PC-3 (cell line): ENCODE measurements at regions not wholly inside any gene's neighbourhood (a gene's known extent, or its start where the extent isn't known, plus 50 kb on each side); places are given as distances from the start of the nearest gene placed in this dataset.

Experiments
- ATAC-seq: fragments of 200-7000 bp; cut with Tn5 transposase; 2 replicates; pipeline ENCODE4 v1.9.1; 2020; ENCODE audit warnings: mild to moderate bottlenecking, moderate library complexity
- BruUV-seq: library from RNA; stranded (reverse); fragments of 400-500 nt; replicated peaks from 2 replicates; lab custom pipeline; 2021; lab: Mats Ljungman, UMichigan
- CTCF ChIA-PET: fragments of 300-600 bp; sonication (Branson Sonifier 250); formaldehyde crosslinking; loops from one replicate; lab custom pipeline; 2022; ENCODE audit warnings: antibody characterized with exemption; lab: Charles Lee
- POLR2A ChIA-PET: fragments of 300-600 bp; sonication (Branson Sonifier 250); formaldehyde crosslinking; loops from one replicate; lab custom pipeline; 2022; ENCODE audit warnings: antibody characterized with exemption; ENCODE audit not compliant: unreplicated experiment; lab: Charles Lee
- DNase-seq: peaks from one replicate; pipeline ENCODE4 v3.0.0-alpha.2; 2015
- H2AFZ ChIP-seq: fragments of 300-600 bp; sonication (generic); 2 replicates; pipeline ENCODE4 v1.6.0; 2016; ENCODE audit warnings: antibody characterized with exemption, low read length
- H3F3A ChIP-seq: fragments of 300-600 bp; sonication (generic); one replicate; pipeline ENCODE4 v1.6.0; 2017; ENCODE audit warnings: antibody characterized with exemption, low read length, control low read depth, mild to moderate bottlenecking; ENCODE audit not compliant: unreplicated experiment
- H3K27ac ChIP-seq: fragments of 300-600 bp; sonication (generic); 2 replicates; pipeline ENCODE4 v1.5.1; 2016; ENCODE audit warnings: mild to moderate bottlenecking, low read length
- H3K27me3 ChIP-seq: fragments of 300-600 bp; sonication (generic); 2 replicates; pipeline ENCODE4 v1.6.1; 2016; ENCODE audit warnings: low read length, mixed read lengths
- H3K36me3 ChIP-seq: fragments of 300-600 bp; sonication (generic); 2 replicates; pipeline ENCODE4 v1.6.1; 2016; ENCODE audit warnings: low read depth, mixed run types, low read length, mixed read lengths
- H3K4me1 ChIP-seq: fragments of 300-600 bp; sonication (generic); 2 replicates; pipeline ENCODE4 v1.5.1; 2016; ENCODE audit warnings: low read length; ENCODE audit not compliant: insufficient read depth
- H3K4me2 ChIP-seq: fragments of 300-600 bp; sonication (generic); 2 replicates; pipeline ENCODE4 v1.6.0; 2016; ENCODE audit warnings: low read length
- H3K4me3 ChIP-seq: fragments of 300-600 bp; sonication (generic); 2 replicates; pipeline ENCODE4 v1.5.1; 2016; ENCODE audit warnings: mild to moderate bottlenecking, low read length, mixed read lengths
- H3K79me2 ChIP-seq: fragments of 300-600 bp; sonication (generic); 2 replicates; pipeline ENCODE4 v1.6.1; 2017; ENCODE audit warnings: low read length, mixed read lengths
- H3K9ac ChIP-seq: fragments of 300-600 bp; sonication (generic); 2 replicates; pipeline ENCODE4 v1.6.0; 2016; ENCODE audit warnings: mild to moderate bottlenecking, low read length
- H3K9me2 ChIP-seq: fragments of 300-600 bp; sonication (generic); replicated peaks from 2 replicates; pipeline ENCODE4 v1.6.1; 2016; ENCODE audit warnings: mixed run types, low read length, mixed read lengths
- H3K9me3 ChIP-seq: fragments of 300-600 bp; sonication (generic); 2 replicates; pipeline ENCODE4 v1.6.1; 2016; ENCODE audit warnings: low read length, mixed read lengths
- H4K20me1 ChIP-seq: fragments of 300-600 bp; sonication (generic); 2 replicates; pipeline ENCODE4 v1.6.1; 2016; ENCODE audit warnings: low read length, mixed read lengths
- CTCF ChIP-seq: fragments of 300-600 bp; sonication (generic); conservative IDR thresholded peaks from 2 replicates; pipeline ENCODE4 v1.5.1; 2017; ENCODE audit warnings: antibody characterized with exemption, low read depth, mild to moderate bottlenecking, low read length
- EZH2 ChIP-seq: fragments of 300-600 bp; sonication (generic); IDR thresholded peaks from one replicate; pipeline ENCODE4 v1.6.1; 2017; ENCODE audit warnings: antibody characterized with exemption, mild to moderate bottlenecking, low read length; ENCODE audit not compliant: unreplicated experiment
- EZH2phosphoT487 ChIP-seq: fragments of 300-600 bp; sonication (generic); IDR thresholded peaks from 2 replicates; pipeline ENCODE4 v1.6.1; 2018; ENCODE audit warnings: mild to moderate bottlenecking, antibody characterized with exemption, low read length, borderline replicate concordance
- intact Hi-C: fragments of 100-400 bp; cut with micrococcal nuclease; formaldehyde crosslinking; loops from 2 replicates; pipeline ENCODE4 v1.9.0; 2023

DNA sequence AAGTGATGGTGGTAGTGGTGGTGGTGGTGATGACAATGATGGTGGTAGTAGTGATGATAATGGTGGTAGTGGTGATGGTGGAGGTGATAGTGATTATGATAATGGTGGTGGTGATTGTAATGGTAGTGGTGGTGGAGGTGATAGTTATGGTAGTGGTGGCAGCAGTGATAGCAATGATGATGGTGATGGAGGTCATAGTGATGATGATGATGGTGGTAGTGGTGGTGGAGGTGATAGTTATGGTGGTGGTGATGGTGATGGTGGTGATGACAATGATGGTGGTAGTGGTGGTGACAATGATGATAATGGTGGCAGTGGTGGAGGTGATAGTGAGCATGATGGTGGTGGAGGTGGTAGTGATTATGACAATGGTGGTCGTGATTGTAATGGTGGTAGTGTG, 191.7 kb upstream of the RNF32 start:
- DNase-seq (no peak), ATAC-seq (no peak)
- no peaks in the 10 kb centered on the region for H3K36me3 ChIP-seq
- intact Hi-C loops = no loop called here
- peaks cover 45% of the 10 kb centered on the region for H3K27me3 ChIP-seq
- no peaks in the 10 kb centered on the region for H3K79me2 ChIP-seq
- H3K27ac ChIP-seq = no peak overlapping the region
- no peak overlapping the region for H2AFZ ChIP-seq
- ChIA-PET POLR2A (no interaction called here), CTCF (no interaction called here)
- no peak overlapping the region for H3K9ac ChIP-seq
- no peak overlapping the region for H3K4me3 ChIP-seq
- no peak overlapping the region for H3K4me2 ChIP-seq
- no peaks in the 10 kb centered on the region for H3F3A ChIP-seq
- no peak for TF ChIP-seq EZH2
- TF ChIP-seq EZH2phosphoT487 = no peak
- TF ChIP-seq CTCF = no peak
- no peaks in the 10 kb centered on the region for H3K9me3 ChIP-seq
- no peaks in the 10 kb centered on the region for H3K9me2 ChIP-seq
- H3K4me1 ChIP-seq = no peaks in the 10 kb centered on the region
- H4K20me1 ChIP-seq = no peaks in the 10 kb centered on the region
- no TSS peak for BruUV-seq

DNA sequence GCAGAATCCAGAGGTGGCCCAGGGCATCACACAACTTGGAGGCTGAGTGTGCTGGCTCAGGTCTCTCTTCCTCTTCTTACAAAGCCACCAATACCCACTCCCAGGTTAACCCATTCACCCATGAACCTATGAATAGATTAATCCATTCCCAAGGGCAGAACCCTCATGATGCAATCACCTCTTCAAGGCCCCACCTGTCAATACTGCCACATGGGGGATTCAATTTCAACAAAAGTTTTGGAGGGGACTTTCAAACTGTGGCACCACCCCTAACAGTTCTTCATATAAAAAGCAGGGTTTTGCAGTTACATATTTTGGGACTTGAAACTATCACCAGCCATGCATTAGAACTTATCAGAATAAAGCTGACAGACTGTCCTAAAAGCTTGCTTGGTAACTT, 193.6 kb upstream of the RNF32 start:
- no peak overlapping the region for H3K27ac ChIP-seq
- no peaks in the 10 kb centered on the region for H3K36me3 ChIP-seq
- H3K27me3 ChIP-seq = peaks cover 49% of the 10 kb centered on the region
- TF ChIP-seq EZH2 (no peak), CTCF (no peak), EZH2phosphoT487 (no peak)
- no peaks in the 10 kb centered on the region for H4K20me1 ChIP-seq
- H3F3A ChIP-seq = no peaks in the 10 kb centered on the region
- no peaks in the 10 kb centered on the region for H3K4me1 ChIP-seq
- DNase-seq = no peak
- H3K9ac ChIP-seq = no peak overlapping the region
- H3K4me3 ChIP-seq = no peak overlapping the region
- ChIA-PET CTCF (no interaction called here), POLR2A (no interaction called here)
- no peaks in the 10 kb centered on the region for H3K9me3 ChIP-seq
- no peak for ATAC-seq
- BruUV-seq = no TSS peak
- intact Hi-C loops = no loop called here
- H3K9me2 ChIP-seq = no peaks in the 10 kb centered on the region
- H3K4me2 ChIP-seq = no peak overlapping the region
- no peaks in the 10 kb centered on the region for H3K79me2 ChIP-seq
- H2AFZ ChIP-seq = no peak overlapping the region

DNA sequence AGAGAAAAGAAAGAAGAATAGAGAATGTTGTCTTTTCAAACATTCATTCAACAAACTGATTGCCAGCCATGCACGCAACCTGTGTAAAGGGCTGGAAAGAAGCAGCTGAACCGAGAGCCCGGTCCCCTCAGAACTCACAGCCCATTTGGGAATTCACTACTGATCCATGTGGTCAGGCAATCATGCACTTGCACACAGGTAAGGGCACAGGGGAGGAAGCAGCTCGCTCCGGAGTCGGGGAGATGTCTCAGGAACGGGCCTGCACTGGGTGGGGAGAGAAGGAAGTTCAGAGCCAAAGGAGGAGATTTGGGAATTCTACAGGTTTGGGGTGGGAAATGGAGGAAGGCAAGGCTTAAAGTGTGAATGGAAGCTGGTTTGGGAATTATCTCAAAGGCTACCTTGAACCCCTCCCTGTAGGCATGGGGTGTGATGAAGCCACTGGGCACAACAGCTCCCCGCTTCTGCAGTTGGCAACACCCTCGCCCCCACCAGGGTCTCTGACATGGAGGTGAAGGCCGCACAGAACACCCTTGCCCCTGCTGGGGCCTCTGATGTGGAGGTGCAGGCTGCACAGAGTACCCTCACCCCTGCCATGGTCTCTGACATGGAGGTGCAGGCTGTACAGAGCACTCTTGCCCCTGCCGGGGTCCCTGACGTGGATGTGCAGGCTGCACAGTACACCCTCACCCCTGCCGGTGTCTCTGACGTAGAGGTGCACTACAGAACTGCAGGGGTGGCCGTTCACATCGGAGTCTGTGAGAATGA, 194.4 kb upstream of the RNF32 start:
- H3K4me1 ChIP-seq = no peaks in the 10 kb centered on the region
- no peaks in the 10 kb centered on the region for H3F3A ChIP-seq
- no peak overlapping the region for H3K4me3 ChIP-seq
- no peak overlapping the region for H2AFZ ChIP-seq
- peaks cover 56% of the 10 kb centered on the region for H3K27me3 ChIP-seq
- H4K20me1 ChIP-seq = no peaks in the 10 kb centered on the region
- H3K9me3 ChIP-seq = no peaks in the 10 kb centered on the region
- H3K79me2 ChIP-seq = no peaks in the 10 kb centered on the region
- intact Hi-C loops = no loop called here
- H3K4me2 ChIP-seq = no peak overlapping the region
- H3K36me3 ChIP-seq = no peaks in the 10 kb centered on the region
- DNase-seq (no peak), ATAC-seq (no peak)
- H3K9ac ChIP-seq = no peak overlapping the region
- no TSS peak for BruUV-seq
- TF ChIP-seq CTCF (no peak), EZH2 (no peak), EZH2phosphoT487 (no peak)
- no peaks in the 10 kb centered on the region for H3K9me2 ChIP-seq
- no peak overlapping the region for H3K27ac ChIP-seq
- POLR2A ChIA-PET = no interaction called here
- CTCF ChIA-PET = no interaction called here
